GM12878 (cell line): ENCODE measurements at regions not wholly inside any gene's neighbourhood (a gene's known extent, or its start where the extent isn't known, plus 50 kb on each side); places are given as distances from the start of the nearest gene placed in this dataset.
A peak's percentile ranks its signal among the peaks of the same experiment; 100 is the strongest.

Experiments used
- ATAC-seq: fragments of 200-7000 bp; cut with Tn5 transposase; 3 replicates; pipeline ENCODE4 v1.9.1; 2020; ENCODE audit warnings: mild to moderate bottlenecking, moderate library complexity
- BruUV-seq: library from RNA; stranded (reverse); fragments of 400-500 nt; replicated peaks from 2 replicates; lab custom pipeline; 2021; lab: Mats Ljungman, UMichigan
- CTCF ChIA-PET: fragments of 300-600 bp; sonication (Branson Sonifier 250); formaldehyde crosslinking; extraction: SDS; loops from one replicate; lab custom pipeline; 2021; ENCODE audit warnings: inconsistent platforms; lab: Yijun Ruan, JAX
- POLR2A ChIA-PET: fragments of 350-600 bp; formaldehyde crosslinking; extraction: SDS; loops from one replicate; lab custom pipeline; 2021; ENCODE audit warnings: inconsistent platforms; lab: Charles Lee
- RAD21 ChIA-PET: fragments of 300-600 bp; sonication (Branson Sonifier 250); formaldehyde crosslinking; loops from one replicate; lab custom pipeline; 2023; ENCODE audit warnings: antibody characterized with exemption; ENCODE audit not compliant: unreplicated experiment; lab: Charles Lee
- SMC1A ChIA-PET: fragments of 300-600 bp; sonication (Branson Sonifier 250); formaldehyde crosslinking; loops from one replicate; lab custom pipeline; 2023; ENCODE audit not compliant: unreplicated experiment, uncharacterized antibody; lab: Charles Lee
- DNase-seq: peaks from one replicate; pipeline ENCODE4 v3.0.0-alpha.2; 2011; ENCODE audit warnings: low read depth, low spot score
- FAIRE-seq: peaks from 3 replicates; lab custom pipeline; 2011; peaks lifted over from hg19 to GRCh38; lab: Jason Lieb, UNC
- H2AFZ ChIP-seq: 2 replicates; pipeline ENCODE4 v1.6.0; 2011; ENCODE audit warnings: low read depth, low read length, control low read depth; ENCODE audit not compliant: control insufficient read depth
- H3K27ac ChIP-seq: 2 replicates; pipeline ENCODE4 v1.5.1; 2011; ENCODE audit warnings: control low read depth; ENCODE audit not compliant: control insufficient read depth, insufficient read depth
- H3K27me3 ChIP-seq, 2 experiments: replicated peaks in 1 of 2; 2 replicates each; pipeline versions ENCODE4 v1.6.0 to v1.6.1; 2011; ENCODE audit warnings: low read length in 1 of 2; ENCODE audit not compliant: control insufficient read depth in 2 of 2, insufficient read depth in 2 of 2
- H3K36me3 ChIP-seq, 2 experiments: 2 replicates each; pipeline ENCODE4 v1.5.1; 2011; ENCODE audit warnings: low read length in 1 of 2; ENCODE audit not compliant: control insufficient read depth in 2 of 2, insufficient read depth in 2 of 2
- H3K4me1 ChIP-seq: 2 replicates; pipeline ENCODE4 v1.6.1; 2011; ENCODE audit warnings: mild to moderate bottlenecking, low read length, moderate library complexity, mixed read lengths; ENCODE audit not compliant: control insufficient read depth, insufficient read depth
- H3K4me2 ChIP-seq: 2 replicates; pipeline ENCODE4 v1.6.0; 2011; ENCODE audit warnings: control low read depth; ENCODE audit not compliant: control insufficient read depth, insufficient read depth
- H3K4me3 ChIP-seq: fragments of 200-600 bp; sonication (generic); 2 replicates; pipeline ENCODE4 v1.5.1; 2016
- H3K79me2 ChIP-seq: 2 replicates; pipeline ENCODE4 v1.6.0; 2011; ENCODE audit warnings: low read length; ENCODE audit not compliant: control insufficient read depth, insufficient read depth
- H3K9ac ChIP-seq: 2 replicates; pipeline ENCODE4 v1.8.0; 2011; ENCODE audit warnings: low read length, control low read depth, mixed read lengths; ENCODE audit not compliant: control insufficient read depth, insufficient read depth
- H3K9me3 ChIP-seq: replicated peaks from 3 replicates; pipeline ENCODE4 v1.5.1; 2011; ENCODE audit warnings: mild to moderate bottlenecking, low read length; ENCODE audit not compliant: control insufficient read depth, insufficient read depth
- H4K20me1 ChIP-seq: 2 replicates; pipeline ENCODE4 v1.6.0; 2011; ENCODE audit not compliant: control insufficient read depth, insufficient read depth
- TCF12 ChIP-seq: IDR thresholded peaks from 2 replicates; pipeline ENCODE4 v1.6.1; 2011; ENCODE audit warnings: low read depth, mild to moderate bottlenecking, low read length
- WGBS: methylation state at CpG from one replicate; pipeline ENCODE4 v1.1.6; 2016; ENCODE audit warnings: low lambda C conversion rate; ENCODE audit not compliant: insufficient replicate concordance, insufficient coverage; ENCODE audit errors: missing lambda C conversion rate; 5-methylcytosine and 5-hydroxymethylcytosine counted together
- in situ Hi-C: fragments of 300-500 bp; cut with MboI; formaldehyde crosslinking; loops from 9 replicates; pipeline ENCODE4 v1.14.3; 2018; ENCODE audit warnings: mixed read lengths
- intact Hi-C: fragments of 100-400 bp; cut with micrococcal nuclease; formaldehyde crosslinking; loops from one replicate; pipeline ENCODE4 v1.14.2; 2022; ENCODE audit not compliant: unreplicated experiment
- TF ChIP-seq, protein P1 (sequence below): fragments of 450-650 bp; IDR thresholded peaks from 2 replicates; pipeline ENCODE4 v1.6.1; 2016; ENCODE audit warnings: mild to moderate bottlenecking, moderate library complexity, borderline replicate concordance

DNA sequence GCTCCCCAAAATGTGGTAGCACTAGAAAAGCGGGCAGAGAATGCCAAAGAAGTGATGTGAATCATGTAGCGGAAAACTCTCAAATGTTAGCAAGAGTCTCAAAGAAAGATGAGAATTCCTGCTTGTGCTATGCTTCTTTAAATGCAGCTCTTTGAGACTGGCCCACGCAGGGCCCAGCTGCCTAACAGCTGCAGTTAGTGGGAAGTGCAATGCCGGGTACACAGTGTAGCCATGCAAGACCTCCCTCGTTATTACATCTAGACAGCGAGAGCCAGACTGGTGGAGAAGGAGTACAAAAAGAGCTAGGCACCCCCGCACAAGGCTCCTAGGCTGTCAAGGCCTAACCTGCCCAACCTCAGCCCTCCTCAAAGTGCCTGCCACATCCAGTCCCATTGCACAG, 201.7 kb upstream of the PRDM1 start:
- 0 out of 2 replicates have a peak, but pooled peaks have one; percentile 52 for TF ChIP-seq TCF12
- TF ChIP-seq, protein P1, sequence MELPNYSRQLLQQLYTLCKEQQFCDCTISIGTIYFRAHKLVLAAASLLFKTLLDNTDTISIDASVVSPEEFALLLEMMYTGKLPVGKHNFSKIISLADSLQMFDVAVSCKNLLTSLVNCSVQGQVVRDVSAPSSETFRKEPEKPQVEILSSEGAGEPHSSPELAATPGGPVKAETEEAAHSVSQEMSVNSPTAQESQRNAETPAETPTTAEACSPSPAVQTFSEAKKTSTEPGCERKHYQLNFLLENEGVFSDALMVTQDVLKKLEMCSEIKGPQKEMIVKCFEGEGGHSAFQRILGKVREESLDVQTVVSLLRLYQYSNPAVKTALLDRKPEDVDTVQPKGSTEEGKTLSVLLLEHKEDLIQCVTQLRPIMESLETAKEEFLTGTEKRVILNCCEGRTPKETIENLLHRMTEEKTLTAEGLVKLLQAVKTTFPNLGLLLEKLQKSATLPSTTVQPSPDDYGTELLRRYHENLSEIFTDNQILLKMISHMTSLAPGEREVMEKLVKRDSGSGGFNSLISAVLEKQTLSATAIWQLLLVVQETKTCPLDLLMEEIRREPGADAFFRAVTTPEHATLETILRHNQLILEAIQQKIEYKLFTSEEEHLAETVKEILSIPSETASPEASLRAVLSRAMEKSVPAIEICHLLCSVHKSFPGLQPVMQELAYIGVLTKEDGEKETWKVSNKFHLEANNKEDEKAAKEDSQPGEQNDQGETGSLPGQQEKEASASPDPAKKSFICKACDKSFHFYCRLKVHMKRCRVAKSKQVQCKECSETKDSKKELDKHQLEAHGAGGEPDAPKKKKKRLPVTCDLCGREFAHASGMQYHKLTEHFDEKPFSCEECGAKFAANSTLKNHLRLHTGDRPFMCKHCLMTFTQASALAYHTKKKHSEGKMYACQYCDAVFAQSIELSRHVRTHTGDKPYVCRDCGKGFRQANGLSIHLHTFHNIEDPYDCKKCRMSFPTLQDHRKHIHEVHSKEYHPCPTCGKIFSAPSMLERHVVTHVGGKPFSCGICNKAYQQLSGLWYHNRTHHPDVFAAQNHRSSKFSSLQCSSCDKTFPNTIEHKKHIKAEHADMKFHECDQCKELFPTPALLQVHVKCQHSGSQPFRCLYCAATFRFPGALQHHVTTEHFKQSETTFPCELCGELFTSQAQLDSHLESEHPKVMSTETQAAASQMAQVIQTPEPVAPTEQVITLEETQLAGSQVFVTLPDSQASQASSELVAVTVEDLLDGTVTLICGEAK = no peak
- no peak overlapping the region for H2AFZ ChIP-seq
- peak; percentile 18; the same call in 1 of the 3 replicates for ATAC-seq
- H3K27me3 ChIP-seq = no peaks in the 10 kb centered on the region
- intact Hi-C loops (no loop called here), in situ Hi-C loops (no loop called here)
- no peak overlapping the region for H3K4me3 ChIP-seq
- H3K79me2 ChIP-seq = no peaks in the 10 kb centered on the region
- FAIRE-seq = no peak
- H3K4me1 ChIP-seq = peaks cover 4% of the 10 kb centered on the region
- ChIA-PET CTCF (interaction anchor here (0.6 to 1.5 kb wide), 5 partner anchors 8 to 567 kb away, joined by 3 to 8 read pairs (median 3); no protein-coding TSS in a partner anchor), SMC1A (interaction anchor here (0.9 to 3.5 kb wide), 3 partner anchors 9 to 14 kb away, joined by 4 to 18 read pairs (median 5); no protein-coding TSS in a partner anchor), RAD21 (interaction anchor here (0.7 to 1.8 kb wide), 2 partner anchors 8 to 93 kb away, joined by 3 to 6 read pairs; no protein-coding TSS in a partner anchor), POLR2A (no interaction called here)
- no peaks in the 10 kb centered on the region for H4K20me1 ChIP-seq
- no peaks in the 10 kb centered on the region for H3K9me3 ChIP-seq
- H3K9ac ChIP-seq = no peak overlapping the region
- no peak for DNase-seq
- 75% methylated on average over 7 of the region's 7 CpGs for WGBS
- no peaks in the 10 kb centered on the region for H3K36me3 ChIP-seq
- no TSS peak for BruUV-seq
- no peak overlapping the region for H3K4me2 ChIP-seq
- no peak overlapping the region for H3K27ac ChIP-seq
